NCI-H2107 treated with DMSO at 0.1 percent for 48 hours (cell line): ENCODE measurements at regions not wholly inside any gene's neighbourhood (a gene's known extent, or its start where the extent isn't known, plus 50 kb on each side); places are given as distances from the start of the nearest gene placed in this dataset.

Experiments used
- DNase-seq: peaks from one replicate; lab custom pipeline; 2025; ENCODE audit not compliant: unreplicated experiment; lab: John Stamatoyannopoulos, UW

DNA sequence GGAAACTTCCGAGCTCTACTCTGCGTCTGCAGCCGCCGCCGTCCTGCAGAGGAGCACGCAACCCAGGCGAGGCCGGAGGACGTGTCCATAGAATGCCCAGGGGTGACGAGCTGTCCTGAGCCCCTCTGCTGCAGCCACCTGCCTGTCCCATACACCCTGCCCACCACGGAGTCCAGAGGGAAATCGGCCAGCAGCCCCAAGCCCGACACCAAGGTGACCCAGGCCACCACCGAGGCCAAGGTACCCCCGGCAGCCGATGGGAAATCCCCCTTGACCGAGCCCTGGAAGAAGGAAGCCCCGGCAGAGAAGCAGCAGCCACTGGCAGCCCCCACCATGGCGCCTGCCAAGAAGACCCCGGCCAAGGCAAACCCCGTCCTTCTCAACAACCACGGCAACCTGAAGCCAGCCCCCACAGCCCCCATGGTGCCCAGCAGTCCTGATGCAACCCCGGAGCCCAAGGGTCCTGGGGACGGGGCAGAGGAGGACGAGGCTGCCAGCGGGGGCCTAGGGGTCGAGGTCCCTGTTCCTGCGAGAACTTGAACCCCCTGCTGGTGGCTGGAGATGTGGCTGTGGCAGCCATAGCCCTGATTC lies 128.7 kb upstream of the C14orf180 start:
- DNase-seq, result no peak

DNA sequence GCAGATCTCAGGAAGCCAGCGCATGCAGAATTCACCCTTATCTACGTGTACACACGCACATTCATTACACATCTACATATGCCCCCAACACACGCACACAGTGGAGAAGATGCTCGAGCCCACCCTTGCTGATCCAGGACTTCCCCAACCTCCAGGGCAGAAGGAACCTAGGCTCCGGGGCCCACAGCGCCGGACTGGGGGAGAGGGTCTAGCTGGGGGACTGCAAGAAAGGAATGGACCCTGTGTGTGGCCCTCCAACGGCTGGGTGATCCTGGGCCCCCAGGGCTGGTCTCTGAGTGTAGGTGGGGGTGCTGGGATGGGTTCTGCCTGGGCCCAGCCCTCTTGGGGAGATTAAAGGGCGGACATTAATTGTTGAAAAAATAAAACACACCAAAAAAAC lies 128.1 kb upstream of the C14orf180 start:
- DNase-seq, result no peak

DNA sequence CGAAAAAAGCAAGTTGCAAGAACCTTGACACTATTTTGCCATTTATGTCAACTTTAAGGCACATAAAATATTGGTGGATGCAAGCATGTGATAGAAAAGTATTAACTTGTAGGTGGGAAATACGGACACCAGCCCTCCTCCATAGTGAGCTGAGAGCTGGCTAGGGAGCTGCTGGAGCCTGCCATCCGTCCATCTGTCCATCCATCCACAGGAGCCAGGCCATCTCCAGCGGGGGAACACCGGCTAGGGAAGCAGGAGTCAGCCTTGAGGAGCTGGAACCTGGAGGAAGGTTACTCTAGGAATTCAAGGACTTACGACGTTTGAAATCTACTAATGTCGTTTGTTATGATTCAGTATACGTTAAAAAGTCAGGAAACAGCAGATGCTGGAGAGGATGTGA lies 120.7 kb upstream of the C14orf180 start:
- no peak for DNase-seq

GRCh38 chr14:104460791-104461651 lies 118.5 kb upstream of the C14orf180 start:
- no peak for DNase-seq

DNA sequence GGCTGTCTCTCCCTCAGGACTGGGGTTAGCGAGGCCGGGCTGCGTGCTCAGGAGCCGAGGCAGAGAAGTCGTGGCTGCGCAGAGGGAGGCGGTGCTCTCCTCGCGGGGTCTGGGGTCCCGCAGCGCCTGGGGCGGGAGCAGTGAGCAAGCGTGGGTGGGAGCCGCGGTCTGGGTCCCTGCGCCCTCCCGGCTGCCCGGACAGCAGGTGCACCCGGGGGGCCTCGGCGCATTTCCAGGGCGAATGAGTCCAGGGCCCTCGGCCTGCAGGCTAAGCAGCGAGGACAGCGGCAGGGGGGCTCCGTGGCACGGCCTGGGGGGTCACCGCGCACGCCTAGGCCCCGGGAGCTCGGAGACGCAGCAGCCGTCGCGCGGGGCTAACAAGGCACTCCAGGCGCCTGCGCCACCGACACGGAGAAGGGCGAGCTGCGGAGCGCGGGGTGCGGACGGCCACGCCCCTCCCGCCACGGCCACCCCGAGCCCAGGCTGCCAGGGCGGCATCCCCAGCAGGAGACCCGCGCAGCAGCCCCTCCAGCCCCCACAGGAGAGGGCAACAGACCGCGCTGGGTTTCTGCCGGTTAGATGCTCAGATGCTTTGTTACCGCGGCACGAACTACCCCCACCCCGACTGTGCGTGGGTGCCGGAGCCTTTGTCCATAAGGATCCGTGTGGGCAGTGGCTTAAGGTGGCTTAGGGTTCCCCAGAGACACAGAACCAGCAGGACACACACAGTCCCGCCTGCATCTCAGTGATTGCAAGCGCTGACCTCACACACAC lies 117.7 kb upstream of the C14orf180 start:
- no peak for DNase-seq

DNA sequence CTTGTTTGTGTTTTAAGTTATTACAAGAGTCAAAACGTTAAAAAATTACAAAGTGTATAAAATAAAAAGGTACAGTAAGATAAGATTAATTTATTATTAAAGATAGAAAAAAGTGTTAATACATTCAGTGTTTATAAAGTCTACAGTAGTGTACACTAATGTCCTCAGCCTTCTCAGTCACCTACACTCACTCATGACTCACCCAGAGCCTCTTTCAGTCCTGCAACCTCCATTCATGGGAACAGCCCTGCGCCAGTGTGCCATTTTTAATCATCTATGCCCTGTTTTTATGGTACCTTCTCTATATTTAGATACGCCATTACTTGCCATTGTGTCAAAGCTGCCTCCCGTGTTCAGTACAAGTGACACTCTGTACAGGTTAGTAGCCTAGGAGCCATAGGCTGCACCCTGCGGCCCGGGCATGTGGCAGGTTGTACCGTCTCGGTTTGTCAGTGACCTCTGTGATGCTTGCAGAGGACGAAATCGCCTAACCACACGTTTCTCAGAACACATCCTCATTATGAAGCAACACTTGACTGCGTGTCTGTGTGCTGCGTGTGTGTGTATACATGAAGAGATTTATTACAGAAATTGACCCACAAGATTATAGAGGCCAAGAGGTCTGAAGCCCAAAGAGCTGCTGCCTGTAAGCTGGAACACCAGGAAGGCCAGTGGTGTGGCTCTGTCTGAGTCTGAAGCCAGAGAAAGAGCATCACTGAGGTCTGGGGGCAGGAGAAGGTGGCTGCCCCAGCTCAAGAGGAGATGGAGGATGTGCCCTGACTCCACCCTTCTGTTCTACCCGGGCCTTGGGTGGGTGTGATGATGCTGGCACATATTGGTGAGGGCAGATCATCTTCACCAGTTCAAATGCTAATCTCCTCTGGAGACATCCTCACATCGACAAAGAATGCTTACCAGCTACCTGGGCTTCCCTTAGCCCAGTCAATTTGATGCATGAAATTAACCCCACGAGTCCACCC lies 116.6 kb upstream of the C14orf180 start:
- no peak for DNase-seq

DNA sequence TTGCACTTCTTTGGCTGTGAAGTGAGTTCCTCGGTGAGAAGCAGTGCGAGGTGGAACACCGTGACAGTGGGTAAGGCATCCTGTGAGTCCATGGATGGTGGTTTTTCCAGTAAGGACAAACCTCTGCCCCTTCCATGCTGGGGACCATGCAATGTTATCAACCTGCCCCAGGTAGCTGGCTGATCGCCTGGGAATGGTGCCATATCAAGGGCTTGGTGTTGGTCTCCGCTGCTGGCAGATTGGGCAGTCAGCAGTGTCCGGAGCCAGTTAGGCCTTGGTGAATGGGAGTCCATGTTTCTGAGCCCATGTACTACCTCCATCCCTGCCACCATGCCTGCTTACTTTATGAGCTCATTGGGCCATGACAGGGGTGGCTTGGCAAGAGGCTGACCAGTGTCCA lies 114.7 kb upstream of the C14orf180 start:
- DNase-seq, result no peak

- no peak for DNase-seq
These were observed 113.8 kb upstream of the C14orf180 start for GRCh38 chr14:104465482-104466390.

- DNase-seq, result no peak
These were observed 112.3 kb upstream of the C14orf180 start for GRCh38 chr14:104467236-104467635.

GRCh38 chr14:104467641-104468040 lies 111.9 kb upstream of the C14orf180 start:
- no peak for DNase-seq

GRCh38 chr14:104469591-104469990 lies 110.0 kb upstream of the C14orf180 start:
- DNase-seq, result no peak

- no peak for DNase-seq
These were observed 109.0 kb upstream of the C14orf180 start for GRCh38 chr14:104470588-104470987.

- no peak for DNase-seq
These were observed 108.5 kb upstream of the C14orf180 start for GRCh38 chr14:104471114-104471513.

DNA sequence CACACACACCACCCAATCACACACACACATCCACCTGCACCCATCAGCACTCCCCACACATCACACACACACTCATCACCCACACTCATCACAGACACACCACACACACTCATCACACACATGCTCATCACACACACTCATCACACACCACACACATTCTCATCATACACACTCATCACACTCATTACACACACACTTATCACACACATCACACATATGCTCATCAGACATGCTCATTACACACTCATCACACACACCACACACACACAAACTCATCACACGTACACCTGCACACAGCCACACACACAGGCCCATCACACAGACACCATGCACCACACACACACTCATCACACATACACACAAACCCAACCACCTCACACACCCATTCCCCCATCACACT lies 107.5 kb upstream of the C14orf180 start:
- DNase-seq, result no peak

GRCh38 chr14:104472536-104473243 lies 106.9 kb upstream of the C14orf180 start:
- DNase-seq, result no peak

DNA sequence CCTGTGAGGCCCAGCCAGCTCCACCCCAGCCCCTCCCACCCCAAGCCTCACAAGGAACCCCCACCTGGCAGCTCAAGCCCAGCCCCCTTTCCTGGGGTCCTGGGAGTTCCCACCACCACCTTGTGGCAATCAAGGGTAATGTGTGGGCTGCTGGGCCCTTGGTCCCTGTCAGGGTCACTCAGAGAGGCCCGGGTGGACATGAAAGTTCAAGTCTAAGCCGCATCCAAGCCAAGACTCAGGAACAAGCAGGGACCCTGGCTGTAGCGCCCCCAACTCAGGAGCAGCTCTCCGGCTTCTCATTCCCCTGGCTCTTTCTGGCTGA lies 106.4 kb upstream of the C14orf180 start:
- DNase-seq, result no peak

DNA sequence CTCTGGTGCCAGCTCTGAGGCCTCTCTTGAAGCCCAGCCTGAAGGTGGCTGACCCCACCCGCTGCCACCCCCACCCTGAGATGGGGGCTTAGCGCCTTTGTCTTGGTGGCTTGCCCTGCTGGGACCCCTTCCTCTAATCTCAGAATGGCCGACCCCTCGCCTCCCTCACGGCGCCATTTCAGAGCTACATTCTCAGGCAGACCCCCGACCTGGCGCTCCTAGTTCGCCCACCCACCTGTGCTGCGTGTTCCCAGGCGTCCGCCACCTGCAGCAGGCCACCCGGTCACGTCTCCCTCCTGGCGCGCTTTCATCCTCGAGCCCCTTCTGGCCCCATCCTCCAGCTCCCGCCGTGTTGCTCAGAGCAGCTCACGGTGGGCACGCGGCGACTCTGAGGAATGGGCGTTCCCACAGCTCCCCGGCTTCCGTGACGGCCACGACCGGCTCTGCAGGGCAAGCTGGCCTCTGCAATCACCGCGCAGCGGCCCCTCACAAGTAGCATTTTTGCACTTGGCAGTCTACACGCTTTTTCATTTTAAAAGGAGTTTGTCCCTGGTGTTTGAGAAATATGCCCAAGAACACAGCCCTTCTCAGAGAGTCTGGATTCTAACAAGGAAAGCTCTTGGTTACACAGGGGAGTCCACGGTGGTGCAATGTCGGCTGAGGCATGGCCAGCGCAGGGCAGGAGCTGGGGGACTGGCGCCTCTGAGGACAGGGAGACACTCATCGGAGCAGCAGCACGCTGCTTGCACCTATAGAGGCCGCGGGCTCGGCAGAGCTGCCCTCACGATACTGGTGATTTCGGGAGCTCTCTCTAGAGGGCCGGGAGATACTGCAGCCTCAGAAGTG lies 105.7 kb upstream of the C14orf180 start:
- no peak for DNase-seq

- DNase-seq, result no peak
These were observed 104.9 kb upstream of the C14orf180 start for GRCh38 chr14:104474495-104475213.
